ENCODE measurements at regions not wholly inside any gene's neighbourhood (a gene's known extent, or its start where the extent isn't known, plus 50 kb on each side); places are given as distances from the start of the nearest gene placed in this dataset.

GRCh38 chr4:66991521-66991920, 553.8 kb downstream of the CENPC start:
- intact Hi-C loops (cut with micrococcal nuclease) = no loop called here
- no TSS peak for BruUV-seq (replicated peaks)
- POLR2A ChIA-PET = interaction anchor here (0.7 kb wide), 1 partner anchor 1540 kb away, joined by 4 read pairs; no protein-coding TSS in a partner anchor
- H3K36me3 Mint-ChIP-seq (ENCODE audit: insufficient read depth, unreplicated experiment) = no peaks in the 10 kb centered on the region
- peaks cover 8% of the 10 kb centered on the region for H3K9me3 Mint-ChIP-seq (ENCODE audit: unreplicated experiment)
- H3K27me3 Mint-ChIP-seq (ENCODE audit: insufficient read depth, unreplicated experiment) = no peaks in the 10 kb centered on the region
- no peak overlapping the region for H3K27ac Mint-ChIP-seq (ENCODE audit: low read depth, unreplicated experiment)
- H3K4me1 Mint-ChIP-seq (ENCODE audit: insufficient read depth, unreplicated experiment) = no peaks in the 10 kb centered on the region
- H3K4me3 Mint-ChIP-seq (ENCODE audit: unreplicated experiment) = no peak overlapping the region
- TF ChIP-seq, protein P1, sequence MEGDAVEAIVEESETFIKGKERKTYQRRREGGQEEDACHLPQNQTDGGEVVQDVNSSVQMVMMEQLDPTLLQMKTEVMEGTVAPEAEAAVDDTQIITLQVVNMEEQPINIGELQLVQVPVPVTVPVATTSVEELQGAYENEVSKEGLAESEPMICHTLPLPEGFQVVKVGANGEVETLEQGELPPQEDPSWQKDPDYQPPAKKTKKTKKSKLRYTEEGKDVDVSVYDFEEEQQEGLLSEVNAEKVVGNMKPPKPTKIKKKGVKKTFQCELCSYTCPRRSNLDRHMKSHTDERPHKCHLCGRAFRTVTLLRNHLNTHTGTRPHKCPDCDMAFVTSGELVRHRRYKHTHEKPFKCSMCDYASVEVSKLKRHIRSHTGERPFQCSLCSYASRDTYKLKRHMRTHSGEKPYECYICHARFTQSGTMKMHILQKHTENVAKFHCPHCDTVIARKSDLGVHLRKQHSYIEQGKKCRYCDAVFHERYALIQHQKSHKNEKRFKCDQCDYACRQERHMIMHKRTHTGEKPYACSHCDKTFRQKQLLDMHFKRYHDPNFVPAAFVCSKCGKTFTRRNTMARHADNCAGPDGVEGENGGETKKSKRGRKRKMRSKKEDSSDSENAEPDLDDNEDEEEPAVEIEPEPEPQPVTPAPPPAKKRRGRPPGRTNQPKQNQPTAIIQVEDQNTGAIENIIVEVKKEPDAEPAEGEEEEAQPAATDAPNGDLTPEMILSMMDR (IDR thresholded peaks at IDR 0.05; ENCODE audit: unreplicated experiment) = no peak
- no peak for DNase-seq (ENCODE audit: unreplicated experiment)
- CTCF ChIA-PET = no interaction called here

DNA sequence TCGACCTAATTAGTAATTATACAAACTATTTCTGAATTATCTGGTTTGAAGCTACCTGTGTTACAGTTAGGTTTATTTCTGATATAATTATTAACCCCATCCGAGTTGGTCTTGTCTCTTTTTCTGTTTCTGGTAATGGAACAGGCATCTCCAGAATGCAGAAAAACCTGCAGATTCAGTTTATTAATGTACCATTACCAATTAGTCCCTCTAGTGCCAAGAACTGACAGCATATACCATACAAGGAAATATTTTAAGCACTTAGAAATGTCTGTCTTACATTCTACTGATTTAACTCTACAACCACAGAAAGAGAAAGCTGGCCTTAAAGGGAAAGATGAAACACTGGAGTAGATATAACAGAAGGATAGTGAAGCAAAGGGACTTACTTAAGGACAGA, 570.6 kb downstream of the CENPC start:
- POLR2A ChIA-PET = no interaction called here
- no TSS peak for BruUV-seq (replicated peaks)
- Mint-ChIP-seq H3K4me1 (ENCODE audit: insufficient read depth, unreplicated experiment) (no peaks in the 10 kb centered on the region), H3K36me3 (ENCODE audit: insufficient read depth, unreplicated experiment) (no peaks in the 10 kb centered on the region), H3K9me3 (ENCODE audit: unreplicated experiment) (no peaks in the 10 kb centered on the region), H3K27me3 (ENCODE audit: insufficient read depth, unreplicated experiment) (no peaks in the 10 kb centered on the region), H3K4me3 (ENCODE audit: unreplicated experiment) (no peak overlapping the region), H3K27ac (ENCODE audit: low read depth, unreplicated experiment) (no peak overlapping the region)
- CTCF ChIA-PET = no interaction called here
- DNase-seq (ENCODE audit: unreplicated experiment) = no peak
- TF ChIP-seq, protein P1 (IDR thresholded peaks at IDR 0.05; ENCODE audit: unreplicated experiment) = no peak
- intact Hi-C loops (cut with micrococcal nuclease) = loop anchor here (5.0 kb wide), 1 partner anchor 197 kb away; no protein-coding TSS in a partner anchor

GRCh38 chr4:66972087-66972486, 573.2 kb downstream of the CENPC start:
- BruUV-seq (replicated peaks) = no TSS peak
- TF ChIP-seq, protein P1 (IDR thresholded peaks at IDR 0.05; ENCODE audit: unreplicated experiment) = peak; percentile 15
- H3K4me1 Mint-ChIP-seq (ENCODE audit: insufficient read depth, unreplicated experiment) = no peaks in the 10 kb centered on the region
- intact Hi-C loops (cut with micrococcal nuclease) = loop anchor here (5.0 kb wide), 1 partner anchor 195 kb away; no protein-coding TSS in a partner anchor
- H3K4me3 Mint-ChIP-seq (ENCODE audit: unreplicated experiment) = no peak overlapping the region
- H3K9me3 Mint-ChIP-seq (ENCODE audit: unreplicated experiment) = no peaks in the 10 kb centered on the region
- CTCF ChIA-PET = interaction anchor here (0.5 to 0.9 kb wide), 6 partner anchors 101 to 1416 kb away, joined by 3 to 5 read pairs (median 3); no protein-coding TSS in a partner anchor
- no peaks in the 10 kb centered on the region for H3K27me3 Mint-ChIP-seq (ENCODE audit: insufficient read depth, unreplicated experiment)
- no peaks in the 10 kb centered on the region for H3K36me3 Mint-ChIP-seq (ENCODE audit: insufficient read depth, unreplicated experiment)
- POLR2A ChIA-PET = interaction anchor here (1.0 kb wide), 1 partner anchor 355 kb away, joined by 5 read pairs; no protein-coding TSS in a partner anchor
- DNase-seq (ENCODE audit: unreplicated experiment) = no peak
- no peak overlapping the region for H3K27ac Mint-ChIP-seq (ENCODE audit: low read depth, unreplicated experiment)

DNA sequence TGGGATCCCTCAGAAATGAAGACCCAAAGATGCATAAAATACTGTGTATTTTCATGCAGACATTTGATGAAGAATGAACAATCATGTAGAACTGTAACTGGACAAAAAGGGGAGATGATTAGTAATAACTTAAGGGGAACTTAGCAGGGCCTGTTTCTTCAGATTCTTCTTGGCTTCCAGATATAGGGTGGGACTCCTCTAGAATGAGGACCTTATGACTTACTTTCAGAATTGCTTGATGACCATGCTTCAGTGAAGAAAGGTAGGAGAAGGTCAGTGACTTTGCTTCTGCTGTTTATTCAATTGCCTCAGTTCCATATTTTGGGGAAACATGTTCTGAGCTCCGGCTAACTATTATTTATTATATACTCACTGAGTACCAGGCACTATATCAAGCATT, 580.8 kb downstream of the CENPC start:
- TF ChIP-seq, protein P1 (IDR thresholded peaks at IDR 0.05; ENCODE audit: unreplicated experiment) = no peak
- no peak overlapping the region for H3K27ac Mint-ChIP-seq (ENCODE audit: low read depth, unreplicated experiment)
- no peaks in the 10 kb centered on the region for H3K4me1 Mint-ChIP-seq (ENCODE audit: insufficient read depth, unreplicated experiment)
- no peaks in the 10 kb centered on the region for H3K9me3 Mint-ChIP-seq (ENCODE audit: unreplicated experiment)
- ChIA-PET POLR2A (no interaction called here), CTCF (no interaction called here)
- DNase-seq (ENCODE audit: unreplicated experiment) = no peak
- intact Hi-C loops (cut with micrococcal nuclease) = no loop called here
- H3K27me3 Mint-ChIP-seq (ENCODE audit: insufficient read depth, unreplicated experiment) = no peaks in the 10 kb centered on the region
- BruUV-seq (replicated peaks) = no TSS peak
- no peaks in the 10 kb centered on the region for H3K36me3 Mint-ChIP-seq (ENCODE audit: insufficient read depth, unreplicated experiment)
- H3K4me3 Mint-ChIP-seq (ENCODE audit: unreplicated experiment) = no peak overlapping the region
